A549 (cell line): ENCODE measurements at regions not wholly inside any gene's neighbourhood (a gene's known extent, or its start where the extent isn't known, plus 50 kb on each side); places are given as distances from the start of the nearest gene placed in this dataset.

Source experiments
- ATAC-seq, 2 experiments: fragments of 200-7000 bp in 1 of 2; fragments of >200 bp in 1 of 2; cut with Nextera tagmentation in 1 of 2; cut with Tn5 transposase in 1 of 2; 3 replicates each; pipeline versions ENCODE4 v1.8.0 to v1.9.1; 2018 to 2020; ENCODE audit warnings: mild to moderate bottlenecking in 1 of 2, moderate library complexity in 1 of 2
- CTCF ChIA-PET: fragments of 300-600 bp; sonication (Branson Sonifier 250); formaldehyde crosslinking; extraction: SDS; loops from one replicate; lab custom pipeline; 2021; ENCODE audit warnings: antibody characterized with exemption, inconsistent platforms; lab: Yijun Ruan, JAX
- POLR2A ChIA-PET: fragments of 350-600 bp; formaldehyde crosslinking; extraction: SDS; loops from one replicate; lab custom pipeline; 2021; ENCODE audit warnings: antibody characterized with exemption, inconsistent platforms; lab: Yijun Ruan, JAX
- DNase-seq, 2 experiments: peaks; one replicate each; pipeline versions ENCODE4 v3.0.0 to v3.0.0-alpha.2; 2011 to 2016; ENCODE audit warnings: low read depth in 1 of 2, low spot score in 1 of 2
- FAIRE-seq: peaks from 2 replicates; lab custom pipeline; 2011; peaks lifted over from hg19 to GRCh38; lab: Jason Lieb, UNC
- H3K27ac ChIP-seq, 2 experiments: fragments of >200 bp; sonication (Bioruptor Twin); formaldehyde crosslinking; 3 replicates each; pipeline ENCODE4 v1.5.1; 2016 to 2017
- H3K4me1 ChIP-seq: fragments of >200 bp; sonication (Bioruptor Twin); formaldehyde crosslinking; 3 replicates; pipeline ENCODE4 v1.6.1; 2016
- H3K4me2 ChIP-seq: fragments of >200 bp; sonication (Bioruptor Twin); formaldehyde crosslinking; 3 replicates; pipeline ENCODE4 v1.6.1; 2016
- H3K4me3 ChIP-seq: fragments of >200 bp; sonication (Bioruptor Twin); formaldehyde crosslinking; 3 replicates; pipeline ENCODE4 v1.5.1; 2016
- H3K9me3 ChIP-seq: fragments of >200 bp; sonication (Bioruptor Twin); formaldehyde crosslinking; 3 replicates; pipeline ENCODE4 v1.6.1; 2016
- ATOH8 ChIP-seq: fragments of 250-450 bp; sonication (Bioruptor Pico); IDR thresholded peaks from 2 replicates; pipeline ENCODE4 v1.5.0; 2020; ENCODE audit warnings: low read depth, mild to moderate bottlenecking, moderate library complexity
- CEBPB ChIP-seq, 2 experiments: fragments of >200 bp in 1 of 2; sonication (Bioruptor Twin) in 1 of 2; formaldehyde crosslinking in 1 of 2; IDR thresholded peaks; 2 replicates each; pipeline ENCODE4 v1.6.1; 2012 to 2016
- EHMT2 ChIP-seq: fragments of 200-600 bp; sonication (generic); IDR thresholded peaks from 2 replicates; pipeline ENCODE4 v1.6.1; 2016; ENCODE audit warnings: antibody characterized with exemption, low read depth, mild to moderate bottlenecking, moderate library complexity
- ESRRA ChIP-seq: fragments of 150-350 bp; IDR thresholded peaks from 2 replicates; pipeline ENCODE4 v1.6.1; 2014; ENCODE audit warnings: mild to moderate bottlenecking, low read length, borderline replicate concordance
- FOSB ChIP-seq: fragments of 250-450 bp; sonication (Bioruptor Pico); IDR thresholded peaks from 2 replicates; pipeline ENCODE4 v1.5.0; 2020; ENCODE audit warnings: mild to moderate bottlenecking, moderate library complexity
- FOSL2 ChIP-seq, 2 experiments: fragments of 450-650 bp in 1 of 2; fragments of >200 bp in 1 of 2; sonication (Bioruptor Twin) in 1 of 2; formaldehyde crosslinking; IDR thresholded peaks; 2 replicates each; pipeline versions ENCODE4 v1.5.0 to v1.6.1; 2016 to 2020; ENCODE audit warnings: mild to moderate bottlenecking in 1 of 2, moderate library complexity in 1 of 2
- HES2 ChIP-seq: fragments of >200 bp; sonication (Bioruptor Twin); formaldehyde crosslinking; IDR thresholded peaks from 2 replicates; pipeline ENCODE4 v1.6.1; 2016
- HMGXB4 ChIP-seq: fragments of 250-450 bp; sonication (Bioruptor Pico); IDR thresholded peaks from 2 replicates; pipeline ENCODE4 v1.5.0; 2021; ENCODE audit warnings: mild to moderate bottlenecking, moderate library complexity, borderline replicate concordance
- MAX ChIP-seq: IDR thresholded peaks from 2 replicates; pipeline ENCODE4 v1.6.1; 2012
- MYC ChIP-seq: IDR thresholded peaks from 2 replicates; pipeline ENCODE4 v1.6.1; 2012; ENCODE audit warnings: mild to moderate bottlenecking, inconsistent platforms, low read length, improper control_type of control experiment, borderline replicate concordance
- NR3C1 ChIP-seq: fragments of >200 bp; sonication (Bioruptor Twin); formaldehyde crosslinking; IDR thresholded peaks from 3 replicates; pipeline ENCODE4 v1.6.1; 2017
- PHF8 ChIP-seq: fragments of 200-600 bp; sonication (generic); IDR thresholded peaks from 2 replicates; pipeline ENCODE4 v1.6.1; 2016; ENCODE audit warnings: low read depth, mild to moderate bottlenecking, antibody characterized with exemption, moderate library complexity, borderline replicate concordance
- POLR2A ChIP-seq: IDR thresholded peaks from 2 replicates; pipeline ENCODE4 v1.6.1; 2012; ENCODE audit warnings: mild to moderate bottlenecking, low read length
- RAD21 ChIP-seq, 2 experiments: fragments of >200 bp in 1 of 2; sonication (Bioruptor Twin) in 1 of 2; formaldehyde crosslinking in 1 of 2; IDR thresholded peaks in 1 of 2; conservative IDR thresholded peaks in 1 of 2; 2 replicates in 1 of 2; 3 replicates in 1 of 2; pipeline ENCODE4 v1.6.1; 2012 to 2018; ENCODE audit warnings: inconsistent platforms in 1 of 2
- SREBF2 ChIP-seq: fragments of 450-650 bp; IDR thresholded peaks from 2 replicates; pipeline ENCODE4 v1.6.1; 2014; ENCODE audit warnings: mild to moderate bottlenecking, moderate library complexity
- TFCP2L1 ChIP-seq: fragments of 250-450 bp; sonication (Bioruptor Pico); IDR thresholded peaks from 2 replicates; pipeline ENCODE4 v1.5.0; 2021; ENCODE audit warnings: mild to moderate bottlenecking
- ZFP36 ChIP-seq: fragments of 450-650 bp; IDR thresholded peaks from 2 replicates; pipeline ENCODE4 v1.6.1; 2014; ENCODE audit warnings: borderline replicate concordance; ENCODE audit not compliant: partially characterized antibody
- ZNF302 ChIP-seq: fragments of 250-450 bp; sonication (Bioruptor Pico); IDR thresholded peaks from 2 replicates; pipeline ENCODE4 v1.9.0; 2021; ENCODE audit warnings: inconsistent platforms, mild to moderate bottlenecking, moderate library complexity
- WGBS: methylation state at CpG from one replicate; pipeline ENCODE4 v1.1.6; 2017; ENCODE audit errors: missing lambda C conversion rate; 5-methylcytosine and 5-hydroxymethylcytosine counted together
- TF ChIP-seq, protein P1 (sequence below): fragments of >200 bp; sonication (Bioruptor Twin); formaldehyde crosslinking; IDR thresholded peaks from 3 replicates; pipeline ENCODE4 v1.5.1; 2016
- TF ChIP-seq, protein P2 (sequence below): fragments of 150-350 bp; IDR thresholded peaks from 2 replicates; pipeline ENCODE4 v1.6.1; 2014; ENCODE audit warnings: low read depth, mild to moderate bottlenecking, low read length

GRCh38 chr12:126930234-126930633 is 1336.7 kb upstream of the TMEM132C start (continued):
- no peak for TF ChIP-seq ESRRA

- H3K27ac ChIP-seq = no peak overlapping the region
- FAIRE-seq = no peak
- WGBS = 35% methylated on average over 1 of the region's 1 CpG
- no peaks in the 10 kb centered on the region for H3K9me3 ChIP-seq
- H3K4me3 ChIP-seq = no peak overlapping the region
- TF ChIP-seq ZNF302 (CRISPR knock-in tag) (no peak), ATOH8 (no peak), RAD21 (conservative IDR thresholded peaks at IDR 0.05 in 1 of 2, IDR thresholded peaks at IDR 0.05 in 1 of 2) (no peak), EHMT2 (no peak), POLR2A (no peak), FOSB (CRISPR knock-in tag) (no peak), TFCP2L1 (CRISPR knock-in tag) (no peak), ESRRA (no peak), MAX (no peak), SREBF2 (no peak), ZFP36 (no peak), NR3C1 (no peak), HMGXB4 (CRISPR knock-in tag) (no peak), CEBPB (IDR thresholded peaks at IDR 0.05) (no peak), FOSL2 (IDR thresholded peaks at IDR 0.05) (no peak), FOSL2 (CRISPR knock-in tag; IDR thresholded peaks at IDR 0.05) (no peak), HES2 (no peak), MYC (no peak), PHF8 (no peak)
- TF ChIP-seq, protein P1, sequence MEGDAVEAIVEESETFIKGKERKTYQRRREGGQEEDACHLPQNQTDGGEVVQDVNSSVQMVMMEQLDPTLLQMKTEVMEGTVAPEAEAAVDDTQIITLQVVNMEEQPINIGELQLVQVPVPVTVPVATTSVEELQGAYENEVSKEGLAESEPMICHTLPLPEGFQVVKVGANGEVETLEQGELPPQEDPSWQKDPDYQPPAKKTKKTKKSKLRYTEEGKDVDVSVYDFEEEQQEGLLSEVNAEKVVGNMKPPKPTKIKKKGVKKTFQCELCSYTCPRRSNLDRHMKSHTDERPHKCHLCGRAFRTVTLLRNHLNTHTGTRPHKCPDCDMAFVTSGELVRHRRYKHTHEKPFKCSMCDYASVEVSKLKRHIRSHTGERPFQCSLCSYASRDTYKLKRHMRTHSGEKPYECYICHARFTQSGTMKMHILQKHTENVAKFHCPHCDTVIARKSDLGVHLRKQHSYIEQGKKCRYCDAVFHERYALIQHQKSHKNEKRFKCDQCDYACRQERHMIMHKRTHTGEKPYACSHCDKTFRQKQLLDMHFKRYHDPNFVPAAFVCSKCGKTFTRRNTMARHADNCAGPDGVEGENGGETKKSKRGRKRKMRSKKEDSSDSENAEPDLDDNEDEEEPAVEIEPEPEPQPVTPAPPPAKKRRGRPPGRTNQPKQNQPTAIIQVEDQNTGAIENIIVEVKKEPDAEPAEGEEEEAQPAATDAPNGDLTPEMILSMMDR = no peak
- TF ChIP-seq, protein P2, sequence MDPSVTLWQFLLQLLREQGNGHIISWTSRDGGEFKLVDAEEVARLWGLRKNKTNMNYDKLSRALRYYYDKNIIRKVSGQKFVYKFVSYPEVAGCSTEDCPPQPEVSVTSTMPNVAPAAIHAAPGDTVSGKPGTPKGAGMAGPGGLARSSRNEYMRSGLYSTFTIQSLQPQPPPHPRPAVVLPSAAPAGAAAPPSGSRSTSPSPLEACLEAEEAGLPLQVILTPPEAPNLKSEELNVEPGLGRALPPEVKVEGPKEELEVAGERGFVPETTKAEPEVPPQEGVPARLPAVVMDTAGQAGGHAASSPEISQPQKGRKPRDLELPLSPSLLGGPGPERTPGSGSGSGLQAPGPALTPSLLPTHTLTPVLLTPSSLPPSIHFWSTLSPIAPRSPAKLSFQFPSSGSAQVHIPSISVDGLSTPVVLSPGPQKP = no peak
- ChIA-PET POLR2A (no interaction called here), CTCF (interaction anchor here (1.5 kb wide), 1 partner anchor 449 kb away, joined by 4 read pairs; no protein-coding TSS in a partner anchor)
- no peak for ATAC-seq
- no peak for DNase-seq
- no peak overlapping the region for H3K4me2 ChIP-seq
- H3K4me1 ChIP-seq = peaks cover 6% of the 10 kb centered on the region; the same call in 1 of the 3 replicates
Observed at GRCh38 chr12:126932156-126932555, 1334.8 kb upstream of the TMEM132C start.
